WERI-Rb-1 (cell line): ENCODE measurements at regions not wholly inside any gene's neighbourhood (a gene's known extent, or its start where the extent isn't known, plus 50 kb on each side); places are given as distances from the start of the nearest gene placed in this dataset.

Source experiments
- DNase-seq: peaks from one replicate; pipeline ENCODE4 v3.0.0-alpha.2; 2020
- H3K27ac ChIP-seq: fragments of 250-450 bp; sonication (Bioruptor Pico); 2 replicates; pipeline ENCODE4 v1.5.1; 2020; ENCODE audit warnings: mild to moderate bottlenecking, moderate library complexity
- H3K27me3 ChIP-seq: fragments of 250-450 bp; sonication (Bioruptor Pico); 2 replicates; pipeline ENCODE4 v1.5.1; 2021; ENCODE audit warnings: mild to moderate bottlenecking, low read depth, moderate library complexity; ENCODE audit not compliant: insufficient read depth, severe bottlenecking
- H3K36me3 ChIP-seq: fragments of 250-450 bp; sonication (Bioruptor Pico); 2 replicates; pipeline ENCODE4 v1.5.1; 2020; ENCODE audit warnings: mild to moderate bottlenecking, moderate library complexity
- H3K4me3 ChIP-seq: 2 replicates; pipeline ENCODE4 v1.5.1; 2011; ENCODE audit warnings: low read depth, mild to moderate bottlenecking, control low read depth, low read length
- H3K9me3 ChIP-seq: fragments of 250-450 bp; sonication (Bioruptor Pico); 2 replicates; pipeline ENCODE4 v1.5.1; 2021; ENCODE audit warnings: mild to moderate bottlenecking, moderate library complexity; ENCODE audit not compliant: severe bottlenecking
- CTCF ChIP-seq: IDR thresholded peaks from 2 replicates; pipeline ENCODE4 v1.5.1; 2011; ENCODE audit warnings: low read depth, mild to moderate bottlenecking, control low read depth, inconsistent platforms, low read length

GRCh38 chr14:58796242-58797009, 158.7 kb downstream of the DACT1 start:
- Histone ChIP-seq H3K27me3 (no peaks in the 10 kb centered on the region), H3K27ac (no peak overlapping the region), H3K36me3 (no peaks in the 10 kb centered on the region), H3K9me3 (no peaks in the 10 kb centered on the region), H3K4me3 (no peak overlapping the region)
- no peak for DNase-seq
- no peak for TF ChIP-seq CTCF

GRCh38 chr14:58797010-58797429, 159.3 kb downstream of the DACT1 start:
- DNase-seq: no peak

GRCh38 chr14:58798173-58798572, 160.4 kb downstream of the DACT1 start:
- Histone ChIP-seq H3K27me3 (no peaks in the 10 kb centered on the region), H3K4me3 (no peak overlapping the region), H3K9me3 (no peaks in the 10 kb centered on the region), H3K27ac (no peak overlapping the region), H3K36me3 (no peaks in the 10 kb centered on the region)
- no peak for TF ChIP-seq CTCF
- DNase-seq: no peak

More at GRCh38 chr14:58797010-58797429, 159.3 kb downstream of the DACT1 start:
- no peaks in the 10 kb centered on the region for H3K27me3 ChIP-seq
- H3K36me3 ChIP-seq: no peaks in the 10 kb centered on the region
- H3K4me3 ChIP-seq: no peak overlapping the region
- no peaks in the 10 kb centered on the region for H3K9me3 ChIP-seq
- no peak overlapping the region for H3K27ac ChIP-seq
- TF ChIP-seq CTCF: no peak

- no peak for TF ChIP-seq CTCF
- DNase-seq: no peak
Measured at GRCh38 chr14:58801086-58801485, 163.3 kb downstream of the DACT1 start.

GRCh38 chr14:58805057-58805456, 167.3 kb downstream of the DACT1 start:
- Histone ChIP-seq H3K4me3 (no peak overlapping the region), H3K9me3 (no peaks in the 10 kb centered on the region), H3K36me3 (no peaks in the 10 kb centered on the region), H3K27ac (no peak overlapping the region), H3K27me3 (no peaks in the 10 kb centered on the region)
- no peak for TF ChIP-seq CTCF
- no peak for DNase-seq

More at GRCh38 chr14:58801086-58801485, 163.3 kb downstream of the DACT1 start:
- Histone ChIP-seq H3K4me3 (no peak overlapping the region), H3K36me3 (no peaks in the 10 kb centered on the region), H3K27me3 (no peaks in the 10 kb centered on the region), H3K27ac (no peak overlapping the region), H3K9me3 (no peaks in the 10 kb centered on the region)
